ENCODE measurements at regions not wholly inside any gene's neighbourhood (a gene's known extent, or its start where the extent isn't known, plus 50 kb on each side); places are given as distances from the start of the nearest gene placed in this dataset.
"Not testable (repeated sequence)": the region's sequence is repeated elsewhere in the genome, so short reads cannot be mapped to it uniquely, and the experiment has no call there.

- DNase-seq = no peak
- no peaks in the 10 kb centered on the region for H3K36me3 Mint-ChIP-seq (ENCODE audit: low read depth)
- no peak overlapping the region for H3K4me3 Mint-ChIP-seq
- no peaks in the 10 kb centered on the region for H3K4me1 Mint-ChIP-seq
- H3K27ac Mint-ChIP-seq = no peak overlapping the region
- H3K27me3 Mint-ChIP-seq (ENCODE audit: low read depth, poor library complexity) = peaks cover 9% of the 10 kb centered on the region
- no peaks in the 10 kb centered on the region for H3K9me3 Mint-ChIP-seq
- no peak for TF ChIP-seq CTCF (IDR thresholded peaks at IDR 0.05)
Measured at GRCh38 chr20:54995011-54995410, 519.6 kb downstream of the DOK5 start.

- H3K36me3 Mint-ChIP-seq (ENCODE audit: low read depth) = no peaks in the 10 kb centered on the region
- peaks cover 43% of the 10 kb centered on the region for H3K4me1 Mint-ChIP-seq
- H3K27ac Mint-ChIP-seq = no peak overlapping the region
- no peak overlapping the region for H3K4me3 Mint-ChIP-seq
- peaks cover 3% of the 10 kb centered on the region for H3K27me3 Mint-ChIP-seq (ENCODE audit: low read depth, poor library complexity)
- no peak for DNase-seq
- H3K9me3 Mint-ChIP-seq = peaks cover 2% of the 10 kb centered on the region
- TF ChIP-seq CTCF (IDR thresholded peaks at IDR 0.05) = no peak
Measured at GRCh38 chr20:54985091-54985490, 509.7 kb downstream of the DOK5 start.

GRCh38 chr20:54984104-54984448 is 508.7 kb downstream of the DOK5 start:
- no peak for DNase-seq
- peaks cover 3% of the 10 kb centered on the region for H3K27me3 Mint-ChIP-seq (ENCODE audit: low read depth, poor library complexity)
- H3K27ac Mint-ChIP-seq = peak overlapping the region; percentile 56
- no peak for TF ChIP-seq CTCF (IDR thresholded peaks at IDR 0.05)
- H3K36me3 Mint-ChIP-seq (ENCODE audit: low read depth) = no peaks in the 10 kb centered on the region
- H3K9me3 Mint-ChIP-seq = peaks cover 2% of the 10 kb centered on the region
- H3K4me1 Mint-ChIP-seq = peaks cover 43% of the 10 kb centered on the region
- H3K4me3 Mint-ChIP-seq = no peak overlapping the region

- not testable (repeated sequence) for H3K27me3 Mint-ChIP-seq (ENCODE audit: low read depth, poor library complexity); DNase-seq; H3K9me3 Mint-ChIP-seq; H3K4me3 Mint-ChIP-seq; H3K36me3 Mint-ChIP-seq (ENCODE audit: low read depth)
- H3K4me1 Mint-ChIP-seq = peaks cover 43% of the 10 kb centered on the region
- H3K27ac Mint-ChIP-seq = peak overlapping the region; percentile 26
Measured at GRCh38 chr20:54983394-54984103, 508.2 kb downstream of the DOK5 start.

- DNase-seq = peak; percentile 33
- Mint-ChIP-seq H3K36me3 (ENCODE audit: low read depth) (no peaks in the 10 kb centered on the region), H3K27me3 (ENCODE audit: low read depth, poor library complexity) (no peaks in the 10 kb centered on the region), H3K9me3 (no peaks in the 10 kb centered on the region), H3K4me1 (peaks cover 43% of the 10 kb centered on the region), H3K4me3 (no peak overlapping the region), H3K27ac (peak overlapping the region; percentile 6)
- no peak for TF ChIP-seq CTCF (IDR thresholded peaks at IDR 0.05)
Measured at GRCh38 chr20:54981175-54981574, 505.8 kb downstream of the DOK5 start.

- Mint-ChIP-seq H3K27me3 (ENCODE audit: low read depth, poor library complexity) (no peaks in the 10 kb centered on the region), H3K4me3 (no peak overlapping the region), H3K9me3 (no peaks in the 10 kb centered on the region), H3K27ac (no peak overlapping the region), H3K36me3 (ENCODE audit: low read depth) (no peaks in the 10 kb centered on the region), H3K4me1 (peaks cover 43% of the 10 kb centered on the region)
- peak; percentile 61 for TF ChIP-seq CTCF (IDR thresholded peaks at IDR 0.05)
- peak; percentile 8 for DNase-seq
Measured at GRCh38 chr20:54980103-54980960, 504.9 kb downstream of the DOK5 start.
